ENCODE measurements at regions not wholly inside any gene's neighbourhood (a gene's known extent, or its start where the extent isn't known, plus 50 kb on each side); places are given as distances from the start of the nearest gene placed in this dataset.

DNA sequence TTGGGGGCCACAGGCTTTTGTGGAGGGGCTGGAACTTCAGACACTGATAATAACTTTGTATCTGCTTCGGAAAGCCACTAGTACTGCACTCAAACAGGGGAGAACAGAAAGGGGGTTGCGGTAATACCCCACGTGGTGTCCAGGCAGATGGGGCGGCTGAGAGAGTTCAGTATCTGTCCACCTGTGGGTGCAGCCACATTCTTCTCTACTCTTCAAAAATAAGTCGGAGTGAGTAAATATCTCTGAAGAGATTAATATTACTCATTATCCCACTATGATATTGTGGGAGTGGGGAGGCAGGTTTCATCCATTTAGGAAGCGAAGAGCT lies 102.1 kb upstream of the SSBP2 start:
- TF ChIP-seq POLR2AphosphoS5 (IDR thresholded peaks at IDR 0.05; ENCODE audit: low read depth) (no peak), EZH2 (IDR thresholded peaks at IDR 0.05; ENCODE audit: low read depth, unreplicated experiment) (no peak)

All from GM23338 (cell line).